ENCODE measurements at regions not wholly inside any gene's neighbourhood (a gene's known extent, or its start where the extent isn't known, plus 50 kb on each side); places are given as distances from the start of the nearest gene placed in this dataset.

GRCh38 chr18:39994498-39994897 is 1960.5 kb upstream of the PIK3C3 start:
- TF ChIP-seq CTCF (IDR thresholded peaks at IDR 0.05) (no peak), POLR2A (IDR thresholded peaks at IDR 0.05) (no peak), POLR2AphosphoS5 (IDR thresholded peaks at IDR 0.05) (no peak)
